Activated CD4-positive, alpha-beta T cell treated with anti-CD3 and anti-CD28 coated beads, Interleukin-2, amount 10 ng/mL, durations not matched to agents 24 days and 14 days (primary cell): ENCODE measurements at regions not wholly inside any gene's neighbourhood (a gene's known extent, or its start where the extent isn't known, plus 50 kb on each side); places are given as distances from the start of the nearest gene placed in this dataset.

Source experiments
- DNase-seq: peaks from one replicate; pipeline ENCODE4 v3.0.0; 2022
- H3K27ac Mint-ChIP-seq: one replicate; pipeline ENCODE4 v1.8.0; 2022; ENCODE audit warnings: mild to moderate bottlenecking, mixed read lengths
- H3K27me3 Mint-ChIP-seq: one replicate; pipeline ENCODE4 v1.8.0; 2022; ENCODE audit warnings: mixed read lengths
- H3K36me3 Mint-ChIP-seq: one replicate; pipeline ENCODE4 v1.8.0; 2022; ENCODE audit warnings: low read depth, mild to moderate bottlenecking, mixed read lengths
- H3K4me1 Mint-ChIP-seq: one replicate; pipeline ENCODE4 v1.8.0; 2021; ENCODE audit warnings: mixed read lengths
- H3K4me3 Mint-ChIP-seq: one replicate; pipeline ENCODE4 v1.8.0; 2022; ENCODE audit warnings: mild to moderate bottlenecking, moderate library complexity, mixed read lengths
- H3K9me3 Mint-ChIP-seq: one replicate; pipeline ENCODE4 v1.8.0; 2021; ENCODE audit warnings: mixed read lengths
- intact Hi-C: fragments of 100-400 bp; cut with micrococcal nuclease; formaldehyde crosslinking; loops from one replicate; pipeline ENCODE4 v1.15.1; 2023

DNA sequence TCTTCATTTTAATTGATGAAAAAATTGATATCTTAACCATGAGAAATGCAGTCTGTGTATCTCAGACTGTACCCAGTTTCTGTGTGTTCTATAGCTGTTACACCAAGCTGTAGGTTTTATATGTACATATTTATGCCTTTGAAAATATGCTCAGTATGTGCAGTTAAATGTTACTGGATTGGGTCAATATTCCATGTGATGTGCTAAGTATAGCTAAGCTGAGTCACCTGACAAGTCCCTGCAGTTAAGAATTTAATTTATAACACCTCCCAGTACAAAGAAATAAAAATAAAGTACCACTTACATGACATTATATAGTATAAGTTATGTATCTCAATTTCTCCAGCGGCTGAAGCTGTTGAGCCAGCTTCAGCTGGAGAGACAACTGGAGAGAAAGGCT, 984.0 kb downstream of the GALC start:
- Mint-ChIP-seq H3K27ac (no peak overlapping the region), H3K36me3 (no peaks in the 10 kb centered on the region), H3K27me3 (no peaks in the 10 kb centered on the region), H3K9me3 (no peaks in the 10 kb centered on the region), H3K4me1 (no peaks in the 10 kb centered on the region), H3K4me3 (no peak overlapping the region)
- DNase-seq: no peak
- intact Hi-C loops: no loop called here

DNA sequence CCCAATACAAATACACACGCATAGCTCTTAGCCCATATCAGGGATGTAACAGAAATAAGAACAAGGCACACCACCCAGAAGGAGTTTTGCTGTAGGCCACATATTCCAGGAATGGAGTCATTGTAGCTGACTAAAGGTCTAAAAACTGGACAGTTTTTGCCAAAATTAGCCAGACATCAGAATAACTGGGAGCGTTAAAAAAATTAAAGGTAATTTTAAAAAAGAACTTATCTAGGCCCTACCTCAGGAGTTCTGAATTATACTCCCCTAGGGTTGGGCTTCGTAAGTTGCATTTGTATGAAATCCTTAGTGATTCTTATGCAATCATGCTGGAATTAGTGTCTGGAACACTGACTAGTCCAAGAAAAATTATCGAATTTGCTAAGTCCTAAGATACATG, 987.7 kb downstream of the GALC start:
- Mint-ChIP-seq H3K9me3 (no peaks in the 10 kb centered on the region), H3K36me3 (no peaks in the 10 kb centered on the region), H3K4me3 (no peak overlapping the region), H3K27me3 (no peaks in the 10 kb centered on the region), H3K27ac (no peak overlapping the region), H3K4me1 (no peaks in the 10 kb centered on the region)
- intact Hi-C loops: no loop called here
- no peak for DNase-seq

GRCh38 chr14:87002776-87003175, 990.2 kb downstream of the GALC start:
- H3K27ac Mint-ChIP-seq: no peak overlapping the region
- intact Hi-C loops: no loop called here

DNA sequence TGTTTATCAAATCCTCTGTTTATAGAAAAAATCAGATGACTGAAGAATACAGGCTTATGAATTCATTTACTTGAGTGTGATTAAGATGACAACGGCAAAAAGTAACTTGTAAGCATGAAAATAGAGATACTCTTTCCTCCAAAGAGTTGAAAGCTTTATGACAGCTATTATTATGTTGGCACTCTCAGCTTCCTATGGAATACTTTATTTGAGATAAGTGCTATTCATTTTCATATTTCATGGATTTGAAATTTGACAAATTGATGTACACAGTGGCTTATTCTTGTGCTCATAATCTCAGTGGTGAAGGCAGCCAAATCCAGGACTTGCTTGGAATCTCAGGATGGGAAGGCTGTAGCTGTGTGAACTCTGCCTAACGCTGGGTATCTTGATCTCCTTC, 991.6 kb downstream of the GALC start:
- no peaks in the 10 kb centered on the region for H3K36me3 Mint-ChIP-seq
- no peak for DNase-seq
- H3K27ac Mint-ChIP-seq: no peak overlapping the region
- no peaks in the 10 kb centered on the region for H3K9me3 Mint-ChIP-seq
- H3K27me3 Mint-ChIP-seq: no peaks in the 10 kb centered on the region
- intact Hi-C loops: no loop called here
- no peaks in the 10 kb centered on the region for H3K4me1 Mint-ChIP-seq
- H3K4me3 Mint-ChIP-seq: no peak overlapping the region

More at GRCh38 chr14:87002776-87003175, 990.2 kb downstream of the GALC start:
- Mint-ChIP-seq H3K4me1 (no peaks in the 10 kb centered on the region), H3K36me3 (no peaks in the 10 kb centered on the region), H3K27me3 (no peaks in the 10 kb centered on the region), H3K4me3 (no peak overlapping the region), H3K9me3 (no peaks in the 10 kb centered on the region)
- DNase-seq: no peak

GRCh38 chr14:87000081-87000480, 992.9 kb downstream of the GALC start:
- Mint-ChIP-seq H3K27ac (no peak overlapping the region), H3K4me1 (no peaks in the 10 kb centered on the region), H3K36me3 (no peaks in the 10 kb centered on the region), H3K27me3 (no peaks in the 10 kb centered on the region), H3K4me3 (no peak overlapping the region), H3K9me3 (no peaks in the 10 kb centered on the region)
- no peak for DNase-seq
- intact Hi-C loops: no loop called here

GRCh38 chr14:86999036-86999435, 993.9 kb downstream of the GALC start:
- no peaks in the 10 kb centered on the region for H3K36me3 Mint-ChIP-seq
- intact Hi-C loops: no loop called here
- H3K4me3 Mint-ChIP-seq: no peak overlapping the region
- DNase-seq: no peak
- no peaks in the 10 kb centered on the region for H3K27me3 Mint-ChIP-seq
- no peaks in the 10 kb centered on the region for H3K9me3 Mint-ChIP-seq
- H3K27ac Mint-ChIP-seq: no peak overlapping the region
- H3K4me1 Mint-ChIP-seq: no peaks in the 10 kb centered on the region

DNA sequence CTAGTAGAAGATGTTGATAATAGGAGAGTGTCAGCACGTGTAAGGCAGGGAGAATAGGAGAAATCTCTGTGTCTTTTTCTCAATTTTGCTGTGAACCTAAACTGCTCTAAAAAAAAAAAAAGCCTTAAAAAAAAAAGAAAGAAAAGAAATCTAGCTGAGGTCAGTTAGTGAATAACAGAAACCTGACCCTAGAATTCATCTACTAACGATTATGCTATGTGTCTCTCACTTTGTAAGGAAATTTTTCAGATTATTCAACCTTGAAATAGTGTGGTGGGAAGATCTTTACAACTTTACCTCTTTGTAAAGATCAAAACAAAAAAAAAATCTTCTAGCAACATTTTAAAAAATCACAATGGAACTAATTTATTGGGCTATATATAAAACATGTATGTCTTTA, 995.7 kb downstream of the GALC start:
- H3K27ac Mint-ChIP-seq: no peak overlapping the region
- intact Hi-C loops: no loop called here
- H3K4me3 Mint-ChIP-seq: no peak overlapping the region
- H3K27me3 Mint-ChIP-seq: no peaks in the 10 kb centered on the region
- no peak for DNase-seq
- no peaks in the 10 kb centered on the region for H3K36me3 Mint-ChIP-seq
- H3K9me3 Mint-ChIP-seq: no peaks in the 10 kb centered on the region
- H3K4me1 Mint-ChIP-seq: no peaks in the 10 kb centered on the region

DNA sequence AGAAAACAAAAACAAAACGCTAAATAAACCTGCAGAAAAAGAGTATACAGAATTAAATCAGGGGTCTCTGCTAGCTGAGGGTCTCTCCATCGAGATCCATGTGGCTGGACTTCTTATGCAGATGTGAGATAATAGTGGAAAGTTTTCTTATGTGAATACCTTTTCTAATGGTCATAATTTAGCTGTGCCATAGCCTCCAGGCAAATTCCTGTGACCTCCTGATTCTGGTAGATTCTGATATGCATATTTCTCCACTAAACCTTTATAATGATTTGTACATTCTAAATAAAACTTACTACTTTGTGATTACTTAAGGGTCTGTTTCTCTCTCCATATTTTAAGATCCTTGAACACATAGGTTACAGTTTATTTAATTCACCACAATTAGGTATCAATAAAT, 1002.6 kb downstream of the GALC start:
- H3K9me3 Mint-ChIP-seq: no peaks in the 10 kb centered on the region
- DNase-seq: no peak
- H3K36me3 Mint-ChIP-seq: no peaks in the 10 kb centered on the region
- intact Hi-C loops: no loop called here
- H3K27ac Mint-ChIP-seq: no peak overlapping the region
- H3K4me1 Mint-ChIP-seq: no peaks in the 10 kb centered on the region
- no peak overlapping the region for H3K4me3 Mint-ChIP-seq
- no peaks in the 10 kb centered on the region for H3K27me3 Mint-ChIP-seq

DNA sequence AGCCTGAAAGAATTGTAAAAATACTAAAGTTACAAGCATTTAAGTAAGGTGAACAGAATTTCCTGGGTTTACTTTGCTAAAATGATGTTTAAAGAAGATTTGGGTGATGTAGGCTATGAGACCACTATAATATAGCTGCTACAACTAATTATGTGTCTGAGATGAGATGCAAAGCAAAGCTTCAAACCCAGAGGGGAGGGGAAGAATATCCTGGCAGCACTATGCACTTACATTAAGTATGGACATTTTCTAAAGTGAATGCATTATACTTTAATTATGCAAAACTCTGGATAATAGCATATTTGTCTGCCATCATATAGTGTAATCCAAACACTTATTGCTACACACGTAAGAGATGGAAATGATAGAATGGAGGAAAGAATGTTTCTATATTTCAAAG, 1003.7 kb downstream of the GALC start:
- no peak overlapping the region for H3K4me3 Mint-ChIP-seq
- no peaks in the 10 kb centered on the region for H3K9me3 Mint-ChIP-seq
- DNase-seq: no peak
- H3K4me1 Mint-ChIP-seq: no peaks in the 10 kb centered on the region
- no peaks in the 10 kb centered on the region for H3K27me3 Mint-ChIP-seq
- no peak overlapping the region for H3K27ac Mint-ChIP-seq
- no peaks in the 10 kb centered on the region for H3K36me3 Mint-ChIP-seq
- intact Hi-C loops: no loop called here

DNA sequence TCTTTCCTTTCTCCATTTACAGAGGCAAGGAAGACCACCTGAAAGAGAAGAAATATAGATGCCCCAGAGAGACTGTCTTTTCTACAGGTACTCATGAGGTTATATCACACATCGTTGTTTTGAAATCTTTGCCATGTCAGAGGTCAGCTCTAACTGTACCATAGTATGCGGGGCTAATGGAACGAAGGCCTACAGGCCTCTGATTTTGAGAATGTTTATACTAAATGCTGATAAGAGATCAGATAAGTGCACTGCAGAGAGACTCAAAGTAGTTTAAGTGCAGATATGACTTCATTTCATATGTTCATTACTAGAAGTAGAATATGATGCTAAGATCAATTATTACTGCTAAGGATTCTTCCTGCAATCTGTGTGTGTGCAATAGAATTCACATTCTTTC, 1005.0 kb downstream of the GALC start:
- no peaks in the 10 kb centered on the region for H3K27me3 Mint-ChIP-seq
- no peak overlapping the region for H3K4me3 Mint-ChIP-seq
- DNase-seq: no peak
- no peak overlapping the region for H3K27ac Mint-ChIP-seq
- no peaks in the 10 kb centered on the region for H3K4me1 Mint-ChIP-seq
- H3K9me3 Mint-ChIP-seq: no peaks in the 10 kb centered on the region
- intact Hi-C loops: no loop called here
- no peaks in the 10 kb centered on the region for H3K36me3 Mint-ChIP-seq

DNA sequence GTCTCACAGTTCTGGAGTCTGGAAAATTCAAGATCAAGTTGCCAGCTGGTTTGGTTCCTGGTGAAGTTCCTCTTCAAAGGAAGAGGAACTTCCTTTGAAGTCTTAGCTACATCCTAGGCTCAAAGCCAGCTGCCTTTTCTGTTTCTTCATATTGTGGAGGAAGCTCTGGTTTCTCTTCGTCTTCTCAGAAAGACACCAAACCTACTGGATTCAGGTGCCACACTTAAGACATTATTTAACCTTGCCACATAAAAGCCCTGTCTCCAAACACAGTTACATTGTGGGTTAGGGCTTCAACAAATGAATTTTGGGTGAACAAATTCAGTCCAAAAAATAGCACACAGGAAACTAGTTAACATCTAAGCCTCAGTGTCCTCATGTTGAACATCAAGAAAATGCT, 1019.8 kb downstream of the GALC start:
- no peaks in the 10 kb centered on the region for H3K9me3 Mint-ChIP-seq
- no peaks in the 10 kb centered on the region for H3K4me1 Mint-ChIP-seq
- H3K4me3 Mint-ChIP-seq: no peak overlapping the region
- no peak overlapping the region for H3K27ac Mint-ChIP-seq
- no peak for DNase-seq
- intact Hi-C loops: no loop called here
- H3K27me3 Mint-ChIP-seq: no peaks in the 10 kb centered on the region
- no peaks in the 10 kb centered on the region for H3K36me3 Mint-ChIP-seq

DNA sequence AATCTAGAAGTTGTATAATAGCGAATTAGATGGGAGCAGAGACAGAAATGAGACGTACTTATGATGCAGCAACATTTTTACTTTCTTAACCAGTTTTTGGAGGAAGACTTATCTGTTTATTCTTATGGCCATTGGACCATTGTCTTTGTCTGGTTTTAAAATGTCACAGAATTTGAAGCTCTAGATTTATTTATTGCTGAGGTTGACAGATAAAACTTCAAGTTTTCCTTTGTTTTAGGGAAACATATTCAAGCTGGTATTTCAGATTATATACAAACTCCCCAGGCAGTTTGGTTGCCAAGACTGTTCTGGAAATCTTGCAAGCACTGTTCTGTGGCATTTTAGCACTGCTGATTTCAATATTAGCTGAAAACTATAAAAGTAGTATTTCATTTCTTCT, 1021.7 kb downstream of the GALC start:
- DNase-seq: no peak
- Mint-ChIP-seq H3K27me3 (no peaks in the 10 kb centered on the region), H3K27ac (no peak overlapping the region), H3K36me3 (no peaks in the 10 kb centered on the region), H3K9me3 (no peaks in the 10 kb centered on the region), H3K4me3 (no peak overlapping the region), H3K4me1 (no peaks in the 10 kb centered on the region)
- intact Hi-C loops: no loop called here

DNA sequence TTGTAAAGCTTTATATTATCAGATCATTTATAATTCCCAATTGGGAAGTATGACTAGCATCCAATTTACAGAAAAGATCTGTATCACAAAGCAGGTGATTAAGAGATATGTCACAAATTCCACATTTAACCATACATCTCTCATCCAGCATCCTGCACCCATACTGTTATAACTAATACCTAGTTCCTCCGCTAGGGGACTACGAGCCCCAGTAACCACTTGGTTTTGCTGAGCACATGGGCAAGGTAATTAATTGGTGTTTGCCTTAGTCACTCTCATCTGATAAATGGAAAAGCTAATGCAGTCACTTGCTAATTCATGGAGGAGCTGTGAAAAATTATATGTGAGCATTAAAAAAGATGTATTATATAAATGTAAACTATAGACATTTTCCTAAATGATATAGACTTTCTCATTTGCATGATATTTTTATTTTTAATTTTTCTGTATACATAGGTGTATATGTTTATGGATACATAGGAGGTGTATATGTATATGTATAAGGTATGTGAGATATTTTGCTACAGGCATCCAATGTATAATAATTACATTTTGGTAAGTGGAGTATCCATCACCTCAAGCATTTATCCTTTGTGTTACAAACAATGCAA, 1031.8 kb downstream of the GALC start:
- no peak for DNase-seq
- Mint-ChIP-seq H3K4me3 (no peak overlapping the region), H3K36me3 (no peaks in the 10 kb centered on the region), H3K9me3 (no peaks in the 10 kb centered on the region), H3K4me1 (no peaks in the 10 kb centered on the region), H3K27ac (no peak overlapping the region), H3K27me3 (no peaks in the 10 kb centered on the region)
- intact Hi-C loops: no loop called here

- H3K36me3 Mint-ChIP-seq: no peaks in the 10 kb centered on the region
- no peaks in the 10 kb centered on the region for H3K4me1 Mint-ChIP-seq
- no peaks in the 10 kb centered on the region for H3K27me3 Mint-ChIP-seq
- H3K4me3 Mint-ChIP-seq: no peak overlapping the region
- intact Hi-C loops: no loop called here
- H3K9me3 Mint-ChIP-seq: no peaks in the 10 kb centered on the region
- H3K27ac Mint-ChIP-seq: no peak overlapping the region
- no peak for DNase-seq
Observed at GRCh38 chr14:86955771-86956354, 1037.1 kb downstream of the GALC start.

- DNase-seq: no peak
- no peak overlapping the region for H3K4me3 Mint-ChIP-seq
- no peaks in the 10 kb centered on the region for H3K4me1 Mint-ChIP-seq
- H3K36me3 Mint-ChIP-seq: no peaks in the 10 kb centered on the region
- no peaks in the 10 kb centered on the region for H3K9me3 Mint-ChIP-seq
- no peak overlapping the region for H3K27ac Mint-ChIP-seq
- intact Hi-C loops: no loop called here
- H3K27me3 Mint-ChIP-seq: no peaks in the 10 kb centered on the region
Observed at GRCh38 chr14:86954623-86955022, 1038.4 kb downstream of the GALC start.
